Esophagus squamous epithelium (tissue), 5 donors: ENCODE measurements at regions not wholly inside any gene's neighbourhood (a gene's known extent, or its start where the extent isn't known, plus 50 kb on each side); places are given as distances from the start of the nearest gene placed in this dataset.
"Not testable (repeated sequence)": the region's sequence is repeated elsewhere in the genome, so short reads cannot be mapped to it uniquely, and the experiment has no call there.

ENCODE experiments used
- DNase-seq: peaks from one replicate; lab custom pipeline; 2025; lab: John Stamatoyannopoulos, UW
- H3K27ac ChIP-seq, 4 donors: fragments of 200-600 bp; sonication (generic); one replicate each; pipeline ENCODE4 v1.5.1; 2016 to 2019; ENCODE audit warnings: mild to moderate bottlenecking in 1 of 4
- H3K27me3 ChIP-seq, 4 donors: fragments of 200-600 bp; sonication (generic); 1 replicate in 3 of 4; 2 replicates in 1 of 4; pipeline versions ENCODE4 v1.5.1 to v1.6.0; 2017 to 2021; ENCODE audit warnings: antibody characterized with exemption in 1 of 4
- H3K36me3 ChIP-seq, 3 donors: fragments of 200-600 bp; sonication (generic); one replicate each; pipeline ENCODE4 v1.5.1; 2016 to 2019
- H3K4me1 ChIP-seq, 3 donors: fragments of 200-600 bp; sonication (generic); one replicate each; pipeline ENCODE4 v1.5.1; 2017 to 2019
- H3K4me3 ChIP-seq, 4 donors: fragments of 200-600 bp; sonication (generic); 1 replicate in 3 of 4; 2 replicates in 1 of 4; pipeline ENCODE4 v1.5.1; 2016 to 2019; ENCODE audit warnings: mild to moderate bottlenecking in 2 of 4, moderate library complexity in 1 of 4
- H3K9me3 ChIP-seq, 3 donors: fragments of 200-600 bp; sonication (generic); one replicate each; pipeline ENCODE4 v1.5.1; 2016 to 2019
- POLR2A ChIP-seq, 4 donors: fragments of 450-650 bp; IDR thresholded peaks; one replicate each; pipeline ENCODE4 v1.6.1; 2017; ENCODE audit warnings: antibody characterized with exemption in 4 of 4, mild to moderate bottlenecking in 4 of 4, moderate library complexity in 3 of 4
- WGBS, 2 donors: methylation state at CpG; one replicate each; pipeline ENCODE4 v1.1.5; 2018; 5-methylcytosine and 5-hydroxymethylcytosine counted together
- intact Hi-C: fragments of 100-400 bp; cut with DNase I; formaldehyde crosslinking; loops from one replicate; pipeline ENCODE4 v1.15.0; 2022
- TF ChIP-seq, protein P1 (sequence below), 6 experiments: fragments of 450-650 bp in 4 of 6; fragments of 200-600 bp in 2 of 6; sonication (generic) in 2 of 6; IDR thresholded peaks; one replicate each; pipeline ENCODE4 v1.5.1; 2016 to 2019; ENCODE audit warnings: antibody characterized with exemption in 6 of 6, mild to moderate bottlenecking in 4 of 6, moderate library complexity in 4 of 6
- donor health status: DM: yes; HTN: yes; CAD: no.

DNA sequence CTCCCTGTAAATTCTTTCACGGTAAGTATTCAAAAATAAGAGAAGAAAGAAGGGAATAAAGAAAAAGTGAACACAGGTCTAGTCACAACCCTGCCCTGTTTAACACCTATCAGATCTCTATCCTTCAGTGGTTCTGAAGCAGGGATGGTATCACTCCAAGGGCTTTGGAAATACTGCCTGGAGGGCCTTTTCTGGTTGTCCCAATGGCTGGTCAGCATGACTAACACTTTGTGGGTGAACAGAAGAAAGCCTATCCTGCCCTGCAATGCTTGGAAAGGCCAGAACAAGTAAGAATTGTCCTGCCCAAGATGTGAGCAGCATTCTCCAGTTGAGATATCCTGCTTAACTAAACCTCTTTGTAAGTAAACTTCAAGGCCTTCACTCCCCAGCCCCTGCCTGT, 124.9 kb downstream of the TMEM167A start:
- H3K4me1 ChIP-seq = no peaks in the 10 kb centered on the region
- no peak overlapping the region for H3K4me3 ChIP-seq
- no peak for TF ChIP-seq POLR2A (IDR thresholded peaks at IDR 0.05)
- TF ChIP-seq, protein P1, sequence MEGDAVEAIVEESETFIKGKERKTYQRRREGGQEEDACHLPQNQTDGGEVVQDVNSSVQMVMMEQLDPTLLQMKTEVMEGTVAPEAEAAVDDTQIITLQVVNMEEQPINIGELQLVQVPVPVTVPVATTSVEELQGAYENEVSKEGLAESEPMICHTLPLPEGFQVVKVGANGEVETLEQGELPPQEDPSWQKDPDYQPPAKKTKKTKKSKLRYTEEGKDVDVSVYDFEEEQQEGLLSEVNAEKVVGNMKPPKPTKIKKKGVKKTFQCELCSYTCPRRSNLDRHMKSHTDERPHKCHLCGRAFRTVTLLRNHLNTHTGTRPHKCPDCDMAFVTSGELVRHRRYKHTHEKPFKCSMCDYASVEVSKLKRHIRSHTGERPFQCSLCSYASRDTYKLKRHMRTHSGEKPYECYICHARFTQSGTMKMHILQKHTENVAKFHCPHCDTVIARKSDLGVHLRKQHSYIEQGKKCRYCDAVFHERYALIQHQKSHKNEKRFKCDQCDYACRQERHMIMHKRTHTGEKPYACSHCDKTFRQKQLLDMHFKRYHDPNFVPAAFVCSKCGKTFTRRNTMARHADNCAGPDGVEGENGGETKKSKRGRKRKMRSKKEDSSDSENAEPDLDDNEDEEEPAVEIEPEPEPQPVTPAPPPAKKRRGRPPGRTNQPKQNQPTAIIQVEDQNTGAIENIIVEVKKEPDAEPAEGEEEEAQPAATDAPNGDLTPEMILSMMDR (IDR thresholded peaks at IDR 0.05) = no peak
- intact Hi-C loops = no loop called here
- no peaks in the 10 kb centered on the region for H3K36me3 ChIP-seq
- 79 to 84% methylated on average over 1 of the region's 1 CpG for whole genome bisulfite sequencing, 2 donors
- peaks cover 0 to 5% (median 0%) of the 10 kb centered on the region in 3 donors for H3K9me3 ChIP-seq
- DNase-seq = no peak
- H3K27ac ChIP-seq = no peak overlapping the region
- no peaks in the 10 kb centered on the region for H3K27me3 ChIP-seq

DNA sequence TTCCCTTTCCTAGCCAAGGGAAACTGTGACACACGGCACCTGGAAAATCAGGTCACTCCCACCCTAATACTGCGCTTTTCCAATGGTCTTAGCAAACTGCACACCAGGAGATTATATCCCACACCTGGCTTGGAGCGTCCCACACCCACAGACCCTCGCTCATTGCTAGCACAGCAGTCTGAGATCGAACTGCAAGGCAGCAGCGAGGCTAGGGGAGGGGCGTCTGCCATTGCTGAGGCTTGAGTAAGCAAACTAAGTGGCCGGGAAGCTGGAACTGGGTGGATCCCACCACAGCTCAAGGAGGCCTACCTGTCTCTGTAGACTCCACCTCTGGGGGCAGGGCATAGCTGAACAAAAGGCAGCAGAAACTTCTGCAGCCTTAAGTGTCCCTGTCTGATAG, 132.9 kb downstream of the TMEM167A start:
- H3K36me3 ChIP-seq, DNase-seq, intact Hi-C loops, H3K27ac ChIP-seq, H3K4me1 ChIP-seq, H3K27me3 ChIP-seq, H3K9me3 ChIP-seq, H3K4me3 ChIP-seq: not testable (repeated sequence)
- 82 to 85% methylated on average over 3 to 4 of the region's 8 CpGs for WGBS, 2 donors

DNA sequence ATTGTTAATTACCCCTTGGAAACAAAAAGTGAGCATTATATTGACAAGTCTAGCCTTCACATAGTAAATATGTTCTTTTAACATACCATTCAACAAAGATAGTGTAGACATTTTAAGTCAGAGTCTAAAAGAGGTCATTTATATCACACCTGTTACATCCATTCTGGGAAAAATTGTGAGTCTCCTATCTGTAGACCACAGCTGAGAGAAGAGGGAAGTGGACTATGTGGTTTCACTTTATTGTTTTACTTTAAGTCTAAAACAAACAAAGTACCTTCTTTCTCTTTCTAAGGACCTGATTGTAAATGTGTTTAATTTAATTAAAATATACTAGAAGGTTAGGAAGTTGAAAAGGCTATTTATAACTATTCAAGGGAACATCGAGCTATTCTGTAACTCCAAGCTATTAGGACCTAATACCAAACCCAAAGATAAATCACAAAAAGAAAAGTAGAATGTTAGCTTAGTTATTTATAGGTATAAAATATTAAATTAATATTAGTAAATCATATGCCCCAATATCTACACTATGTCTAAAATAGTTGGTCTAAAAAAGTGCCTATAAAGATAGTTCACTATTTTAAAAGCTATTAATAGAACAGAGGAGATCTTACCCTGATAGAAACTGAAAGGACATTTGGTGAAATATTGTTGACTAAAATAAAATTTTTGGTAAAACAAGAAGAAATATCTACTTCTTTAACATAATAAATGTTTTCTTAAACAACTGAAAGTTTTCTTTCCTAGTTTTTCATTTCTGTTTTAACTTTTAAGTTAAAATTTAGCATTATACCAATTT, 134.9 kb downstream of the TMEM167A start:
- 17 to 30% methylated on average over 1 of the region's 1 CpG for WGBS, 2 donors
- no peak for TF ChIP-seq POLR2A (IDR thresholded peaks at IDR 0.05)
- TF ChIP-seq, protein P1 (IDR thresholded peaks at IDR 0.05) = no peak
- intact Hi-C loops = no loop called here
- no peaks in the 10 kb centered on the region for H3K4me1 ChIP-seq
- H3K4me3 ChIP-seq = no peak overlapping the region
- H3K36me3 ChIP-seq = no peaks in the 10 kb centered on the region
- H3K9me3 ChIP-seq = no peaks in the 10 kb centered on the region
- no peak overlapping the region for H3K27ac ChIP-seq
- no peaks in the 10 kb centered on the region for H3K27me3 ChIP-seq
- DNase-seq = no peak

DNA sequence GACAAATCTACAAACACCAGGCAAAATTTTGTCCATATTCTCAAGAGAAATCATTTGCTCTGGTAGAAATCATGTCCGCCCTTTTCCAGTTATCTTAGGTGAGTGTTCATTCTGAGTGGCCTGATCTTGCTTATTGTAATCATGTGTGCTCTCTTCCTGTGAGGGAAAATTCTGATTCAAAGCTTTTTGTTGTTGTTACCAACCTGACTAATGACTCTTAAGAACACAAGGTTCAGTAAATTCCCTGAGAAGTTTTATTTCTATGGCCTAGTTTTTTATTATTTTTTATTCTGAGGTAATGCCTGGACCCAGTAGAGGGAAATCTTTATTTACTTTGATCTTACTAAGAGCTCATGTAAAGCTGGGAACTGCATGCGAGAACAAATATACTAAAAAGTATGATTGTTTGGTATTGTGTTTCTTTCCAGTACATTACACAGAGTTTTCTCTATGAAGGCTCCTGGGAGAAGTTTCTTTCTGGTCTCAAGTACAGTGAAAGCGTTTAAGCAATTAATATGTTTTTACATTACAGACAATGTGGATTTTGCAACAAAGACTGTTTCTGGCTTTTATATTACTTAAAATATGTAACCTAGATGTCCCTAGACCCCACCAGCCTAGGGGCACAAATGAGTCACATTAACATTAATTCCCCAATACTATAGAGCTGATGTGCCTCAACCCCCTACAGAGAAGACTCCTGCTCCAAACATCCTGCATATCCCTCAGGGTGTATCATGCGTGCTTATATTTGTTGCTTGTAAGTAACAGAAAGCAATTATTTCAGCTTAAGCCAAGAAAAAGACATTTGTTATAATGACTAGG, 138.1 kb downstream of the TMEM167A start:
- Histone ChIP-seq H3K4me1 (no peaks in the 10 kb centered on the region), H3K36me3 (no peaks in the 10 kb centered on the region), H3K4me3 (no peak overlapping the region), H3K27ac (no peak overlapping the region), H3K27me3 (no peaks in the 10 kb centered on the region), H3K9me3 (no peaks in the 10 kb centered on the region)
- 59 to 77% methylated on average over 4 of the region's 4 CpGs for WGBS, 2 donors
- DNase-seq = no peak
- intact Hi-C loops = no loop called here
- TF ChIP-seq, protein P1 (IDR thresholded peaks at IDR 0.05) = no peak
- no peak for TF ChIP-seq POLR2A (IDR thresholded peaks at IDR 0.05)

DNA sequence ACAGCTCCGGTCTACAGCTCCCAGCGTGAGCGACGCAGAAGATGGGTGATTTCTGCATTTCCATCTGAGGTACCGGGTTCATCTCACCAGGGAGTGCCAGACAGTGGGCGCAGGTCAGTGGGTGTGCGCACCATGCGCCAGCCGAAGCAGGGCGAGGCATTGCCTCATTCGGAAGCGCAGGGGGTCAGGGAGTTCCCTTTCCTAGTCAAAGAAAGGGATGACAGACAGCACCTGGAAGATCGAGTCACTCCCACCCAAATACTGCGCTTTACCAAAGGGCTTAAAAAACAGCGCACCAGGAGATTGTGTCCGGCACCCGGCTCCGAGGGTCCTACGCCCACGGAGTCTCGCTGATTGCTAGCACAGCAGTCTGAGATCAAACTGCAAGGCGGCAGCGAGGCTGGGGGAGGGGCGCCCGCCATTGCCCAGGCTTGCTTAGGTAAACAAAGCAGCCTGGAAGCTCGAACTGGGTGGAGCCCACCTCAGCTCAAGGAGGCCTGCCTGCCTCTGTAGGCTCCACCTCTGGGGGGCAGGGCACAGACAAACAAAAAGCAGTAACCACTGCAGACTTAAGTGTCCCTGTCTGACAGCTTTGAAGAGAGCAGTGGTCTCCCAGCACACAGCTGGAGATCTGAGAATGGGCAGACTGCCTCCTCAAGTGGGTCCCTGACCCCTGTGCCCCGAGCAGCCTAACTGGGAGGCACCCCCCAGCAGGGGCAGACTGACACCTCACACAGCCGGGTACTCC, 144.5 kb downstream of the TMEM167A start:
- H3K4me1 ChIP-seq, H3K27me3 ChIP-seq, DNase-seq, intact Hi-C loops, H3K9me3 ChIP-seq, H3K36me3 ChIP-seq, H3K27ac ChIP-seq, H3K4me3 ChIP-seq: not testable (repeated sequence)
- WGBS, 2 donors = 90 to 93% methylated on average over 17 of the region's 28 CpGs
